T-helper 17 cell (primary cell): ENCODE measurements at regions not wholly inside any gene's neighbourhood (a gene's known extent, or its start where the extent isn't known, plus 50 kb on each side); places are given as distances from the start of the nearest gene placed in this dataset.

Source experiments
- ATAC-seq: fragments of 150-1000 bp; cut with Tn5 transposase; 2 replicates; pipeline ENCODE4 v1.10.0; 2021; ENCODE audit warnings: mild to moderate bottlenecking, moderate library complexity
- DNase-seq, 3 donors: peaks; one replicate each; pipeline versions ENCODE4 v3.0.0 to v3.0.0-alpha.2; 2020 to 2021
- H3K9me3 ChIP-seq: one replicate; pipeline ENCODE4 v1.7.0; 2013; ENCODE audit warnings: low read length, mild to moderate bottlenecking; ENCODE audit not compliant: control insufficient read depth, poor library complexity, severe bottlenecking
- H3K27ac Mint-ChIP-seq: one replicate; pipeline ENCODE4 v1.8.0; 2022; ENCODE audit warnings: mild to moderate bottlenecking, moderate library complexity, mixed read lengths
- H3K27me3 Mint-ChIP-seq: one replicate; pipeline ENCODE4 v1.8.0; 2022; ENCODE audit warnings: mixed read lengths
- H3K36me3 Mint-ChIP-seq: one replicate; pipeline ENCODE4 v1.8.0; 2022; ENCODE audit warnings: low read depth, mixed read lengths
- H3K4me1 Mint-ChIP-seq: one replicate; pipeline ENCODE4 v1.8.0; 2022; ENCODE audit warnings: mild to moderate bottlenecking, mixed read lengths
- H3K4me3 Mint-ChIP-seq: one replicate; pipeline ENCODE4 v1.8.0; 2022; ENCODE audit warnings: mild to moderate bottlenecking, moderate library complexity, mixed read lengths

- peaks cover 29% of the 10 kb centered on the region for H3K4me1 Mint-ChIP-seq
- no peaks in the 10 kb centered on the region for H3K36me3 Mint-ChIP-seq
- H3K4me3 Mint-ChIP-seq, result peak overlapping the region; percentile 2
- no peaks in the 10 kb centered on the region for H3K9me3 ChIP-seq
- H3K27me3 Mint-ChIP-seq, result no peaks in the 10 kb centered on the region
- DNase-seq (no peak), ATAC-seq (peak; percentile 31)
- H3K27ac Mint-ChIP-seq, result peak overlapping the region; percentile 75
Observed at GRCh38 chr9:129422032-129422842, 198.7 kb downstream of the C9orf50 start.

DNA sequence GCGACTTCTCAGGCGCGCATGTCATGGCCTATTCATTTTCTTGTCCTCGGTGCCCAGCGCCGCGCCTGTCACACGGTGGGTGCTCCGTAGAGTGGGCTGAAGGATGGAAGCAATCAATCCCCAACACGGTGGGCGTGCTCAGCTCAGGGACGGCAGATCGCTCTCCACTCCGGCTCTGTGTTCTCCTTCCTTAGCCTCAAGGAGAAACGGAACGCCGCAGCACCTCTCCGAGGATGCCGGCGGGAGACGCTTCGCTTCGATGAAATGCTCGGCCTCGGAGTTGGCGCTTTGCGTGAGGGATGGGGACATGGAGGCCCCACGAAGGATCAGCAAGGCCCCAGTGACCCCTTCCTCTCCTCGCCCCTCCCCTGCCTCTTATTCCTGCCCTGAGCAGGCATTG, 199.5 kb downstream of the C9orf50 start:
- Mint-ChIP-seq H3K27ac (peak overlapping the region; percentile 75), H3K4me1 (peaks cover 32% of the 10 kb centered on the region), H3K4me3 (no peak overlapping the region), H3K27me3 (no peaks in the 10 kb centered on the region), H3K36me3 (no peaks in the 10 kb centered on the region)
- DNase-seq (no peak), ATAC-seq (no peak)
- H3K9me3 ChIP-seq, result no peaks in the 10 kb centered on the region

DNA sequence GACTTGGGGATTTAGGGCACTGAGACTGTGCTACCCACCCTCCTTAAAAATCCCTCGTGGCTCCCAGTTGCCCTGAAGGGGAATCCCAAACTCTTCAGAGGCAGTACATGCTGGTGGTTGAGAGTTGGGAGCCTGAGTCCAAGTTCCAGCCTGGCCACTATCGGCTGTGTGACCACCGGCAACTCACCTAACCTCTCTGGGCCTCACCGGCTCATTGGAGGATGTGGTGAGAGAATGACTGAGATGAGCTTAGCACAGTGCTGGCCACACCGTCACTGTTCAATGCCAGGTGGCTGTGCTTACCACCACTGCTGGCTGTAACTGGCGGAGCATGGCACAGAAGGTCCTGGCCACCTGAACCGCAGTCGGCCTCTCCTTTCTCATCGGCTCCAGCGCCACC, 200.2 kb downstream of the C9orf50 start:
- Mint-ChIP-seq H3K36me3 (no peaks in the 10 kb centered on the region), H3K27me3 (no peaks in the 10 kb centered on the region), H3K4me1 (peaks cover 29% of the 10 kb centered on the region), H3K27ac (peak overlapping the region; percentile 75), H3K4me3 (no peak overlapping the region)
- no peaks in the 10 kb centered on the region for H3K9me3 ChIP-seq
- ATAC-seq (no peak), DNase-seq (no peak)

- H3K9me3 ChIP-seq, result no peaks in the 10 kb centered on the region
- H3K27ac Mint-ChIP-seq, result peak overlapping the region; percentile 78
- no peak overlapping the region for H3K4me3 Mint-ChIP-seq
- ATAC-seq (no peak), DNase-seq (no peak)
- no peaks in the 10 kb centered on the region for H3K27me3 Mint-ChIP-seq
- H3K4me1 Mint-ChIP-seq, result peaks cover 29% of the 10 kb centered on the region
- H3K36me3 Mint-ChIP-seq, result no peaks in the 10 kb centered on the region
Observed at GRCh38 chr9:129419382-129419899, 201.5 kb downstream of the C9orf50 start.

DNA sequence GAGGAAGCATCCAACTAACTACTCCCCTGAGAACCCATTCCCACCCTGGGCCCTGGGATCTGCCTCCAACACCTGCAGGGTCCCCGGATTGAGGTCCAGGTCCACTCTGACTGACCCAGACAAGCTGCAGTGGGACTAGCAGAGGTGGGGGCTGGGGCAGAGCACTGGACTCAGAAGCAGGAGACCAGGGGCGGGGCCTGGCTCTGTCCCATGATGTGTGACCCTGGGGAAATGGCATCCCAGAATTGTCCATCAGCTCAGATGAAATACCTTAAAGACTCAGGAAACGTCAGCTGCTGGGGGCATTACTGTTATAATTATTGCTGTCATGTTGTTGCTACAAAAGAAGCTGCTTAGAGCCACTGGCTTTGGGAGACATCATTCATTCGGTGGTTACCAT, 202.4 kb downstream of the C9orf50 start:
- Mint-ChIP-seq H3K27ac (no peak overlapping the region), H3K27me3 (no peaks in the 10 kb centered on the region), H3K36me3 (no peaks in the 10 kb centered on the region), H3K4me3 (no peak overlapping the region), H3K4me1 (peaks cover 25% of the 10 kb centered on the region)
- ATAC-seq, result no peak
- H3K9me3 ChIP-seq, result no peaks in the 10 kb centered on the region
- DNase-seq, result no peak

DNA sequence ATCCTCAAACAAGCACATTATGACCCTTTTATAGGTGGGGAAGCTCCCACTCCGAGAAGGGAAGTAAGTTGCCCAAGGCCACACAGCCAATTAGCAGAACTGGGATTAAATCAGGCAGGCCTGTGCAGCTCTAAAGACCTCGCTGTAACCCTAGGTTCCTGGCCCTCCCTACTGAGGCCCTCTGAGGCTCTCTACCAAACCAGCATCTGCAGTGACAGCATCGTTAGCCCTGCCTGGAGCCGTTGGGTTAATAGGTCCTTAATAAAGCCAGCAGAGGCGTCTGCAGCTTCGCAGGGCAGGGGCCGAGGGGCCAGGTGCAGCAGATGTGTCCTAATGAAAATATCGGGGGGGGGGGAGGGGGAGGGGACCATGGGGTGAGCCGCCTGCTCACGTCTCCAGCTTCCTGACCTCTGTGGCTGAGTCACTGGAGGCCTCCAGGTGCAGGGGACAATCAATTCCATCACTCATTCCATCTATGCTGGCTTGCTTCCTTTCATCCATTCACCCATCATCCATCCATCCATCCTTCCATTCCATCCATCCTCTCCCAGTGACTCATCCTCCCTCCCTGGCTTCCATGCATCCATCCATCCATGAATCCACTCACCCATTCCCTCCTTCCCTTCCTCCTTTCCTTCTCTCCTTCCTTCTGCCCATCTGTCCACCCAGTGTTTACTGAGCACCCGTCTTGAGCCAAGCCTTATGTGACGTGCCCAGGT, 203.9 kb downstream of the C9orf50 start:
- no peaks in the 10 kb centered on the region for H3K9me3 ChIP-seq
- H3K4me3 Mint-ChIP-seq, result no peak overlapping the region
- no peaks in the 10 kb centered on the region for H3K36me3 Mint-ChIP-seq
- DNase-seq, result no peak
- no peak for ATAC-seq
- H3K4me1 Mint-ChIP-seq, result peaks cover 18% of the 10 kb centered on the region
- H3K27me3 Mint-ChIP-seq, result no peaks in the 10 kb centered on the region
- peak overlapping the region; percentile 34 for H3K27ac Mint-ChIP-seq

- no peaks in the 10 kb centered on the region for H3K9me3 ChIP-seq
- Mint-ChIP-seq H3K36me3 (no peaks in the 10 kb centered on the region), H3K4me3 (no peak overlapping the region), H3K4me1 (peaks cover 18% of the 10 kb centered on the region), H3K27ac (no peak overlapping the region), H3K27me3 (no peaks in the 10 kb centered on the region)
- no peak for ATAC-seq
- DNase-seq, result no peak
Observed at GRCh38 chr9:129415942-129416651, 204.8 kb downstream of the C9orf50 start.

DNA sequence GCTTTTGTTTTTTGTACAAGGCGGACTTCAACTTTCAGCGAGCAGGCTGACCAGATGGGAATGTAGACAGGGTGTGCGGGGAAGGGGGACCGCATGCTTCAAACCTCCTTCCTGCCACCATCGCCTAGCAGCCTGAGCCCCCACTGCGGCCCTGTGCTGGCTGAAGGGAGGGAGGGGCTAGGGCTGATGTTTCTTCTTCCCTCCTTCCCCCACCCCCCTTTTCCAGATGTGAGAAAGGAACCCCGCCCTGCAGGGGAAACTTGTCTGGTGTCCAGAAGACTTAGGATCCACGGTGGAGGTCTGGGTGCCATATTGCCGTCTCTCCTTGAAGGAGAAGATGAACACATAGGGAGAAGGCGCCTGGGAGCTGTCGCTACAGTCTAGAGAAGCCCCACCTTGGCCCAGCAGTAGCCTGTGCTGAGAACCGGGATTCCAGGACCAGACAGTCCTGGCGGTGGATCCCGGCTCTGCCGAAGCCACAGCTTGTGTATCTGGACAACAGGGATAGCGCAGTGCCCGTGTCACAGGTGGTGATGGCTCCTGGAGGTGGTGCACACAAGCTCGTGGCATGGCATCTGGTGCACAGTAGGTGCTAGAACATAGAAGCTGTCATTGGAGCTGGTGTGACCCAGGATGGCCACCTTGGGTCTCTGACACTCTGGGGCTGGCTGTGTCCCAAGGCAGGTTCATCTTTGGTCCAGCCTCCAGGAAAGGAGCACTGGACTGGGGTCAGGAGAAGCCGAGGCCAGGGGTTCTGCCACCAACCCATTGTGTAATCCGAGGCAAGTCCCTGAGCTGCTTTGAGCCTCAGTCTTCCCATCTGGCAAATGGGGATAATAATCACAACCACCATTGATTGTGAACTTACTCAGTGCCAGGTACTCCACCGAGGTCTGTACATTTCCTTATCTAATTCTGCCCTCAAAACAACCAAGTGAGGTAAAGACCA, 205.6 kb downstream of the C9orf50 start:
- Mint-ChIP-seq H3K27ac (peak overlapping the region; percentile 97), H3K4me3 (no peak overlapping the region), H3K27me3 (no peaks in the 10 kb centered on the region), H3K36me3 (no peaks in the 10 kb centered on the region), H3K4me1 (peaks cover 18% of the 10 kb centered on the region)
- no peaks in the 10 kb centered on the region for H3K9me3 ChIP-seq
- no peak for ATAC-seq
- no peak for DNase-seq

- no peaks in the 10 kb centered on the region for H3K36me3 Mint-ChIP-seq
- no peaks in the 10 kb centered on the region for H3K9me3 ChIP-seq
- ATAC-seq (no peak), DNase-seq (peak in 2 of 3 donors; percentile 27 to 28)
- peaks cover 15% of the 10 kb centered on the region for H3K4me1 Mint-ChIP-seq
- H3K27ac Mint-ChIP-seq, result peak overlapping the region; percentile 97
- H3K4me3 Mint-ChIP-seq, result peak overlapping the region; percentile 84
- H3K27me3 Mint-ChIP-seq, result no peaks in the 10 kb centered on the region
Observed at GRCh38 chr9:129414377-129414992, 206.4 kb downstream of the C9orf50 start.

DNA sequence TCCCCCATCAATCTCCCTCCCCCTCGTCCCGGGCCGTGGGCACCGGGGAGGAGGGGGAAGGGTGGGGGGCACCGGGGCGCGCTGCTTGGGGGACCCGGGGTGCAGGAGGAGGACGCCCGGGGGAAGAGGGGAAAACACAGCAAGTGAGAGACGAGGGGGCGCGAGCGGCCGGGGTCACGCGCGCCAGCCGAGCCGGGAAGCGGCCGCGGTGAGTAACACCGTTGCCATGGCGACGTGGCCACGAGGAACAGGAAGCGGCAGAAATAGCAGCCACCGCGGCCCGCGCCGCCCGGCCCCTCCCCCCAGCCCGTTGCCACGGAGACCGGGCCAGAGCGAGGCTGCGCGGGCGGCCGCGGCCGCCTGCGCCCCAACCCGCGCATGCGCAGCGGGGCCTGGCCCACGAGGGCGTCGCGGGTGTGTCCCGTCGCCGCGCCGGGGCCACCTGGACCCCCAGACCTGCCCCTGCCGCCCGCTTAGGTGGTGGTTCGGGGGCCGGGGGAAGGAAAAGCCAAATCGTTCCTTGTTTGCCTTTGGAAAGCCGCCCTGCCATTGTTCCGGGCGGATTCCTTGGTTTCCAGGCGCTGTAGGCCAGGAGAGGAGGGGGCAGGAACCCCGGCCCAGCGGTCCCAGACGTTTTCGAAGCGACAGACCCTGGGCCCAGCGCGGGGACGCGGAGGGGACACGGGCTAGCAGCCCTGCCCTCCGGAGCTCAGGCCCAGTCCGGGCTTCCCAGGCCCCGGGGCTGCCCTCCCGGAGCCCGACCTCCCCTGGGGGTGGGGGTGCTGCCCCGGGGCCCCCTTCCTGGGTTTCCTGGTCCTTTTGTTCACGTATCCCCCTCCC, 207.1 kb downstream of the C9orf50 start:
- Mint-ChIP-seq H3K4me3 (peak overlapping the region; percentile 84), H3K27ac (peak overlapping the region; percentile 97), H3K4me1 (peaks cover 14% of the 10 kb centered on the region), H3K36me3 (no peaks in the 10 kb centered on the region), H3K27me3 (no peaks in the 10 kb centered on the region)
- peak; percentile 98 to 100 (median 99) for DNase-seq
- no peaks in the 10 kb centered on the region for H3K9me3 ChIP-seq
- peak; percentile 85 for ATAC-seq

DNA sequence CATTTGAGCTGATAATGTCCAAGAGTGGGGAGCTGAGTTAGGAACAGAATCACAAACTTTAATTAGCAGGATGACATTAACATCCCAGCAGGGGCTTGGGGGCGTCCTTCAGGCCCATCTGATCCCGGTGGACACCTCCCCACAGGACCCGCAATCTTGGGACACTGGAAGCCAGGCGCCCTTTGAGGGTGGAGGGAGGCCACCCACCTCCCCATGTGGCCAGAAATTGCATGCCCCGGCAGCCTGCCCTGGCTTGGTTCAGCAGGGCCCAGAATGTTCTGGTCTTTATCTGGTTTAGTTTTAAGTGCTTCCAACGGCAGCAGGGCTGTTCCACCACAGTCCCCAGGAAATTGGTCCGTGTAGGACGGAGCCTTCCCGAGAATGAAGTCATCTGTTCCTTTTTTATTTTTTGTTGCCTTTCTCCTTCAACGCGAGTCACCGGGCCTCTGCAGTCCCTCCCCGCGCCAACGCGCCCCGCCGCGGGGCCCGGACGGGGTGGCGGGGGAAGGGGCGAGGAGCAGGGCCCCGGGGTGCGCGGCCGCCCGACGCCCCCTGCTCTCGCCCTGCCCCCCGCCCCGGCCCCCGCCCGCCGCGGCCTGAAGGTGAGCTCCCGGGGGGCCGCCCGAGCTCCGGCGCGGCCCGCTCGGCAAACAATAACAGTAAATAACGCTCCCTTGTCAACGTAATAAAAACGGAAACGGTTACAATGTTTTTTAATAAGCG, 207.9 kb downstream of the C9orf50 start:
- Mint-ChIP-seq H3K27me3 (no peaks in the 10 kb centered on the region), H3K4me3 (peak overlapping the region; percentile 84), H3K27ac (peak overlapping the region; percentile 97), H3K36me3 (no peaks in the 10 kb centered on the region), H3K4me1 (peaks cover 17% of the 10 kb centered on the region)
- H3K9me3 ChIP-seq, result no peaks in the 10 kb centered on the region
- DNase-seq (peak in 1 of 3 donors; percentile 46), ATAC-seq (no peak)
